Heart left ventricle (tissue), 13 donors: ENCODE measurements at regions not wholly inside any gene's neighbourhood (a gene's known extent, or its start where the extent isn't known, plus 50 kb on each side); places are given as distances from the start of the nearest gene placed in this dataset.

Experiments used
- POLR2A ChIP-seq, 2 donors: fragments of 450-650 bp; IDR thresholded peaks; one replicate each; pipeline ENCODE4 v1.6.1; 2017; ENCODE audit warnings: antibody characterized with exemption in 2 of 2, mild to moderate bottlenecking in 2 of 2, moderate library complexity in 2 of 2
- TF ChIP-seq, protein P1 (sequence below), 12 donors: fragments of 200-600 bp; sonication (generic) in 4 of 12; IDR thresholded peaks; one replicate each; pipeline versions ENCODE4 v1.5.0 to v1.8.0; 2018 to 2022; ENCODE audit warnings: antibody characterized with exemption in 12 of 12, mild to moderate bottlenecking in 5 of 12
- donor health status: ischemic (EF 13 %, LVEDD 7.1; RV severe dilation, severe dysfunction).
- donor health status: DM: no; HTN: yes; CAD: no.
- donor health status: DM: no; HTN: no; CAD: no.
- donor health status: ischemic (EF 25% LVEDD 6.9; RV normal size, moderate dysfunction).
- donor health status: ischemic (EF 25% LVEDD 5.7; RV mildly dilated, moderate dysfunction).
- donor health status: ischemic (EF 35%, LVEDD 5.7; RV mildly dilated, moderate dysfunction).
- donor health status: nonischemic (EF 11% LVEDD 7.7; RV severe dilation, severe dysfunction).
- donor health status: DM: yes; HTN: yes; CAD: no.
- donor health status: PGD.
- donor health status: ischemic (EF 29% LVEDD 5.4; RV normal size, mild dysfunction).
- donor health status: nonischemic (EF 23%, LVEDD 6.1; RV moderate dilation, normal function).

GRCh38 chr14:97052001-97052400 lies 254.8 kb downstream of the VRK1 start:
- no peak for TF ChIP-seq POLR2A (IDR thresholded peaks at IDR 0.05)
- TF ChIP-seq, protein P1, sequence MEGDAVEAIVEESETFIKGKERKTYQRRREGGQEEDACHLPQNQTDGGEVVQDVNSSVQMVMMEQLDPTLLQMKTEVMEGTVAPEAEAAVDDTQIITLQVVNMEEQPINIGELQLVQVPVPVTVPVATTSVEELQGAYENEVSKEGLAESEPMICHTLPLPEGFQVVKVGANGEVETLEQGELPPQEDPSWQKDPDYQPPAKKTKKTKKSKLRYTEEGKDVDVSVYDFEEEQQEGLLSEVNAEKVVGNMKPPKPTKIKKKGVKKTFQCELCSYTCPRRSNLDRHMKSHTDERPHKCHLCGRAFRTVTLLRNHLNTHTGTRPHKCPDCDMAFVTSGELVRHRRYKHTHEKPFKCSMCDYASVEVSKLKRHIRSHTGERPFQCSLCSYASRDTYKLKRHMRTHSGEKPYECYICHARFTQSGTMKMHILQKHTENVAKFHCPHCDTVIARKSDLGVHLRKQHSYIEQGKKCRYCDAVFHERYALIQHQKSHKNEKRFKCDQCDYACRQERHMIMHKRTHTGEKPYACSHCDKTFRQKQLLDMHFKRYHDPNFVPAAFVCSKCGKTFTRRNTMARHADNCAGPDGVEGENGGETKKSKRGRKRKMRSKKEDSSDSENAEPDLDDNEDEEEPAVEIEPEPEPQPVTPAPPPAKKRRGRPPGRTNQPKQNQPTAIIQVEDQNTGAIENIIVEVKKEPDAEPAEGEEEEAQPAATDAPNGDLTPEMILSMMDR (IDR thresholded peaks at IDR 0.05), result no peak
